AG04450 (cell line): ENCODE measurements at regions not wholly inside any gene's neighbourhood (a gene's known extent, or its start where the extent isn't known, plus 50 kb on each side); places are given as distances from the start of the nearest gene placed in this dataset.

Experiments
- CTCF ChIA-PET: fragments of 300-600, 350-600 bp; formaldehyde crosslinking; extraction: SDS; loops from one replicate; lab custom pipeline; 2022; ENCODE audit warnings: antibody characterized with exemption, inconsistent platforms; lab: Charles Lee
- POLR2A ChIA-PET: fragments of 350-600 bp; formaldehyde crosslinking; extraction: SDS; loops from one replicate; lab custom pipeline; 2021; ENCODE audit warnings: antibody characterized with exemption, inconsistent platforms; lab: Yijun Ruan, JAX
- DNase-seq: peaks from one replicate; pipeline ENCODE4 v3.0.0-alpha.2; 2011; ENCODE audit warnings: low read depth, low spot score
- H3K27ac ChIP-seq: one replicate; pipeline ENCODE4 v1.5.1; 2012; ENCODE audit warnings: low read depth, low read length, control low read depth
- H3K27me3 ChIP-seq: one replicate; pipeline ENCODE4 v1.6.0; 2012; ENCODE audit warnings: low read length; ENCODE audit not compliant: control insufficient read depth, insufficient read depth
- H3K4me3 ChIP-seq: 2 replicates; pipeline ENCODE4 v1.5.1; 2011; ENCODE audit warnings: mild to moderate bottlenecking, low read depth, low read length, control low read depth
- H3K9me3 ChIP-seq: 2 replicates; pipeline ENCODE4 v1.5.1; 2012; ENCODE audit warnings: low read length; ENCODE audit not compliant: control insufficient read depth, insufficient read depth
- CTCF ChIP-seq: IDR thresholded peaks from 2 replicates; pipeline ENCODE4 v1.5.1; 2011; ENCODE audit warnings: low read depth, low read length, control low read depth, inconsistent platforms

GRCh38 chr2:160680294-160680693 is 186.7 kb upstream of the RBMS1 start:
- no peak for DNase-seq
- POLR2A ChIA-PET = no interaction called here
- H3K9me3 ChIP-seq = no peaks in the 10 kb centered on the region
- CTCF ChIA-PET = no interaction called here
- TF ChIP-seq CTCF = no peak
- no peak overlapping the region for H3K27ac ChIP-seq
- no peaks in the 10 kb centered on the region for H3K27me3 ChIP-seq
- no peak overlapping the region for H3K4me3 ChIP-seq

GRCh38 chr2:160680974-160681373 is 187.4 kb upstream of the RBMS1 start:
- no peak for DNase-seq
- no peak for TF ChIP-seq CTCF
- ChIA-PET POLR2A (no interaction called here), CTCF (no interaction called here)
- no peak overlapping the region for H3K27ac ChIP-seq
- no peaks in the 10 kb centered on the region for H3K27me3 ChIP-seq
- H3K4me3 ChIP-seq = no peak overlapping the region
- H3K9me3 ChIP-seq = no peaks in the 10 kb centered on the region

- CTCF ChIA-PET = no interaction called here
- DNase-seq = no peak
- Histone ChIP-seq H3K9me3 (no peaks in the 10 kb centered on the region), H3K27ac (no peak overlapping the region), H3K4me3 (no peak overlapping the region), H3K27me3 (no peaks in the 10 kb centered on the region)
- no peak for TF ChIP-seq CTCF
- POLR2A ChIA-PET = no interaction called here
Measured at GRCh38 chr2:160683206-160683605, 189.6 kb upstream of the RBMS1 start.

- Histone ChIP-seq H3K9me3 (no peaks in the 10 kb centered on the region), H3K27ac (no peak overlapping the region), H3K4me3 (no peak overlapping the region), H3K27me3 (no peaks in the 10 kb centered on the region)
- POLR2A ChIA-PET = no interaction called here
- TF ChIP-seq CTCF = no peak
- CTCF ChIA-PET = interaction anchor here (0.9 kb wide), 1 partner anchor 12 kb away, joined by 3 read pairs; no protein-coding TSS in a partner anchor
- no peak for DNase-seq
Measured at GRCh38 chr2:160687629-160688028, 194.0 kb upstream of the RBMS1 start.

- H3K27ac ChIP-seq = no peak overlapping the region
- POLR2A ChIA-PET = no interaction called here
- TF ChIP-seq CTCF = no peak
- H3K9me3 ChIP-seq = no peaks in the 10 kb centered on the region
- CTCF ChIA-PET = no interaction called here
- no peaks in the 10 kb centered on the region for H3K27me3 ChIP-seq
- no peak overlapping the region for H3K4me3 ChIP-seq
- DNase-seq = no peak
Measured at GRCh38 chr2:160689441-160689840, 195.8 kb upstream of the RBMS1 start.
